Adrenal gland (tissue), 5 donors: ENCODE measurements at regions not wholly inside any gene's neighbourhood (a gene's known extent, or its start where the extent isn't known, plus 50 kb on each side); places are given as distances from the start of the nearest gene placed in this dataset.

Experiments
- CTCF ChIP-seq, 6 experiments: fragments of 450-650 bp in 4 of 6; fragments of 200-600 bp in 2 of 6; sonication (generic) in 1 of 6; IDR thresholded peaks; 1 replicate in 5 of 6; 2 replicates in 1 of 6; pipeline versions ENCODE4 v1.5.1 to v1.8.0; 2016 to 2021; ENCODE audit warnings: antibody characterized with exemption in 6 of 6, mild to moderate bottlenecking in 2 of 6, moderate library complexity in 1 of 6
- POLR2A ChIP-seq, 2 donors: fragments of 450-650 bp; IDR thresholded peaks; one replicate each; pipeline ENCODE4 v1.6.1; 2017; ENCODE audit warnings: antibody characterized with exemption in 2 of 2, mild to moderate bottlenecking in 2 of 2, moderate library complexity in 1 of 2
- donor health status: DM: no; HTN: no; CAD: no.

GRCh38 chr21:14737922-14738321 is 191.8 kb upstream of the SAMSN1 start:
- TF ChIP-seq CTCF (IDR thresholded peaks at IDR 0.05) = peak; percentile 37 to 69 (median 60)
- no peak for TF ChIP-seq POLR2A (IDR thresholded peaks at IDR 0.05)
